ENCODE measurements at regions not wholly inside any gene's neighbourhood (a gene's known extent, or its start where the extent isn't known, plus 50 kb on each side); places are given as distances from the start of the nearest gene placed in this dataset.

DNA sequence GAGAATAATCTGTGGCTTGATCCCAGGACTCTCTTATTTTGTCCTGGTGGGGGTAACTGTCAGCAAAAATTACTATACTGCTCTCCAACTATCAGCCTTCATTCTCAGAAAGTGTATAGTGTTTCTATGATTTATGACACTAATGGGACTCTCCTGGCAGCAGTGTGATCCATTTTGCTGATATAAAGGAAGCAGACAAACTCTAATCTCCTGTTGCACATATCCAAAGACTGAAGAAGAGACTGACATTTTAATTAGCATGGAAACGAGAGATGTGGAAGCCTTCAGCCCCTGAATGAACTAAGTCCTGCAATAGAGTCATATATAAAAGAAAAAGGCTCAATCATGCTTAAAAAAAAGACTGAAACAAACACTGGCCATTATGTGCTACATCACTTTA is 127.8 kb upstream of the SSTR1 start:
- TF ChIP-seq, protein P1, sequence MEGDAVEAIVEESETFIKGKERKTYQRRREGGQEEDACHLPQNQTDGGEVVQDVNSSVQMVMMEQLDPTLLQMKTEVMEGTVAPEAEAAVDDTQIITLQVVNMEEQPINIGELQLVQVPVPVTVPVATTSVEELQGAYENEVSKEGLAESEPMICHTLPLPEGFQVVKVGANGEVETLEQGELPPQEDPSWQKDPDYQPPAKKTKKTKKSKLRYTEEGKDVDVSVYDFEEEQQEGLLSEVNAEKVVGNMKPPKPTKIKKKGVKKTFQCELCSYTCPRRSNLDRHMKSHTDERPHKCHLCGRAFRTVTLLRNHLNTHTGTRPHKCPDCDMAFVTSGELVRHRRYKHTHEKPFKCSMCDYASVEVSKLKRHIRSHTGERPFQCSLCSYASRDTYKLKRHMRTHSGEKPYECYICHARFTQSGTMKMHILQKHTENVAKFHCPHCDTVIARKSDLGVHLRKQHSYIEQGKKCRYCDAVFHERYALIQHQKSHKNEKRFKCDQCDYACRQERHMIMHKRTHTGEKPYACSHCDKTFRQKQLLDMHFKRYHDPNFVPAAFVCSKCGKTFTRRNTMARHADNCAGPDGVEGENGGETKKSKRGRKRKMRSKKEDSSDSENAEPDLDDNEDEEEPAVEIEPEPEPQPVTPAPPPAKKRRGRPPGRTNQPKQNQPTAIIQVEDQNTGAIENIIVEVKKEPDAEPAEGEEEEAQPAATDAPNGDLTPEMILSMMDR (IDR thresholded peaks at IDR 0.05; ENCODE audit: insufficient read depth, low read length, poor library complexity, severe bottlenecking): no peak
- Histone ChIP-seq H3K36me3 (ENCODE audit: control insufficient read depth, insufficient read depth, low read length) (no peaks in the 10 kb centered on the region), H3K27me3 (ENCODE audit: control insufficient read depth, insufficient read depth, low read length) (no peaks in the 10 kb centered on the region), H3K4me3 (ENCODE audit: low read depth, low read length) (no peak overlapping the region)
- DNase-seq (ENCODE audit: low read depth): no peak

DNA sequence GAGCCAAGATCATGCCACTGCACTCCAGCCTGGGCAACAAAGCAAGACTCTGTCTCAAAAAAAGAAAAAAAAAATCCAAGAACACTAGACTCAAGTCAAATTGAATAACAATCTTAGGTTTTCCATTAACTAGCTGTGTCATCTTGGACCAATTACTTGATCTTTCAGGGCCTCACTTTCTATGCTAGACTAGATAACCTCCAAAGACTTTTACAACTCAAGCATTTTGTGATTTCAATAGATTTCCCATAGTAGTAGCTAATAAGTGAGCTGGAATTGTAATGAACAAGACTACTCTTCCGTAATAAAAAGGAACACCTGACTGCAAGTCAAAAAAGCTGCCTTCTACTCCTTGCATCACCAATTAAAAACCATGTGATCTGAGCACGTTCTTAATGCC is 127.0 kb upstream of the SSTR1 start:
- Histone ChIP-seq H3K36me3 (ENCODE audit: control insufficient read depth, insufficient read depth, low read length) (no peaks in the 10 kb centered on the region), H3K4me3 (ENCODE audit: low read depth, low read length) (no peak overlapping the region), H3K27me3 (ENCODE audit: control insufficient read depth, insufficient read depth, low read length) (no peaks in the 10 kb centered on the region)
- TF ChIP-seq, protein P1 (IDR thresholded peaks at IDR 0.05; ENCODE audit: insufficient read depth, low read length, poor library complexity, severe bottlenecking): no peak
- DNase-seq (ENCODE audit: low read depth): no peak

DNA sequence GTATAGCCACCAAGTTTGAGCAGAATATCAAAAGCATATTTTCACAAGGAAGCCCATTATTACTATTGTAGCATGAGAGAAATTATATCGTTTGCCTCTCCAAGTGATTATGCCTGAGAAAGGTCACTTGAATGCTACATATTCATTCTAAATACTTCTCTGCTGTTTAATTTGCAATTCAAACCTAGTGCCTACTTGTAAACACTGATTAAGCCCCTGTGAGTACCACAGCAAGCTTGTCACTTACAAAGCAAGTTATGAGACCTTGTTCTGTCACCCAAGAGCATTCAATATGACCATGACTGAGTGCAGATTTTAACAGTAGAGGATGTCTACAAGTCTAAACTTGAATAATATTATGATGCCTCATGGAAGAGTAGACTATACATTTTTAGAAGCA is 124.7 kb upstream of the SSTR1 start:
- no peak for DNase-seq (ENCODE audit: low read depth)
- Histone ChIP-seq H3K36me3 (ENCODE audit: control insufficient read depth, insufficient read depth, low read length) (no peaks in the 10 kb centered on the region), H3K4me3 (ENCODE audit: low read depth, low read length) (no peak overlapping the region), H3K27me3 (ENCODE audit: control insufficient read depth, insufficient read depth, low read length) (no peaks in the 10 kb centered on the region)
- TF ChIP-seq, protein P1 (IDR thresholded peaks at IDR 0.05; ENCODE audit: insufficient read depth, low read length, poor library complexity, severe bottlenecking): no peak

DNA sequence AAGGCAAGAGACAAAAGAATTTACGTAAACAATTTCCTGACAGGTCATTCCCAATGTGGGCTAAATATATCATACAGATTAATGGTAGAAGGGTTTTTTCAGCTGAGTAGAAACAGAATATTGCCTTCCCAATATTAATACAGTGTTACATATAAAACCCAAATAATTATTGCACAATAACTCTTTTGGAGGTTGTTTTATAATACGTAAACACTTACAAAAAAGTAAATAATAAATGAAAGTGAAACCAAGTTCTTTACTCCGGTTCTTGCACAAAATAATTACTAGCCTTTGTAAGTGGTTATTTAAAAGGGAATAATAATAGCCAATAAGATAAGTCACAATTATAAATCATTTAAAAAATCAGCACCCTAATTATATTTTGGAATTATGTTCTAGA is 118.6 kb upstream of the SSTR1 start:
- TF ChIP-seq, protein P1 (IDR thresholded peaks at IDR 0.05; ENCODE audit: insufficient read depth, low read length, poor library complexity, severe bottlenecking): no peak
- DNase-seq (ENCODE audit: low read depth): no peak
- Histone ChIP-seq H3K27me3 (ENCODE audit: control insufficient read depth, insufficient read depth, low read length) (no peaks in the 10 kb centered on the region), H3K4me3 (ENCODE audit: low read depth, low read length) (no peak overlapping the region), H3K36me3 (ENCODE audit: control insufficient read depth, insufficient read depth, low read length) (no peaks in the 10 kb centered on the region)

DNA sequence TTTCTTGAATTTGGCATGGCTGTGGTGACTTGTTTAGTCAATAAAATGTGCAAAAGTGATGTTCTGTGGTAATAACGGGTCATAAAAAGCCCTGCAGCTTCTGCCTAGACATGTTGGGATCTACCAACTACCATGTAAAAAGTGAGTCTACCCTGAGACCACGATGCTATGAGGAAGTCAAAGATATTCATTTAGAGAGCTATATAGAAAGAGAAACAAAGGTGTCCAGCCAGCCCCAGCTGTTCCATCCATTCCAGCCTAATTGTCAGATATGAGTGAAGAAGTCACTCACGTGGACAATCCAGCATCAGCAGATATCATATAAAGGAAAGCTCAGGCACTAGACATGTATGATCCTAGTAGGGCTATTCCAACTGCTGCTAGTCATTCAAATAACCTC is 117.2 kb upstream of the SSTR1 start:
- TF ChIP-seq, protein P1 (IDR thresholded peaks at IDR 0.05; ENCODE audit: insufficient read depth, low read length, poor library complexity, severe bottlenecking): no peak
- Histone ChIP-seq H3K27me3 (ENCODE audit: control insufficient read depth, insufficient read depth, low read length) (no peaks in the 10 kb centered on the region), H3K36me3 (ENCODE audit: control insufficient read depth, insufficient read depth, low read length) (no peaks in the 10 kb centered on the region), H3K4me3 (ENCODE audit: low read depth, low read length) (no peak overlapping the region)
- no peak for DNase-seq (ENCODE audit: low read depth)

DNA sequence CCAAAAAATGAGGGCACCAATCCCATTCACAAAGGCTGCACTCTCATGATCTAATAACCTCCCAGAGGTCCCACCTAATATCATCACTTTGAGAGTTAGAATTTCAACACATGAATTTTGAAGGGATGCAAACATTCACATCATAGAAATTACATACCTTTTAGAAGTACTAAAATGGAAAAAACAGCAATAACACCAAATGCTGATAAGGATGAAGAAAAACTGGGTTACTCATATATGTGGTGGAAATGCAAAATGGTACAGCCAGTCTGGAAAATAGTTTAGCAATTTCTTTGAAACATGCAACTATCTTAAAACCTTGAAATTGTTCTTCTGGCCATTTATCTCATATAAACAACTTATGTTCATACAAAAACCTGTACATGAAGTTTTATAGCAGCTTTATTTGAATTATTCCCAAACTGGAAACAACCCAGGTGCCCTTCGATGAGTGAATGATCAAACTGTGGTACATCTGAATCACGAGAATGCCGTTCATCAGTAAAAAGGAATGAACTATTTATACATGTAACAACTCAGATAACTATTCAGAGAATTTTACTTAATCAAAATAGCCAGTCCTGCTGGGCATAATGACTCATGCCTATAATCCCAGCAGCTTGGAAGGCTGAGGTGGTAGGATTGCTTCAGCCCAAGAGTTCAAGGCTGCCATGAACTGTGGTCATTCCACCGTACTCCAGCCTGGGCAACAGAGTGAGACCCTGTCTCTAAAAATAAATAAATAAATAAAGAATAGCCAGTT is 109.4 kb upstream of the SSTR1 start:
- DNase-seq (ENCODE audit: low read depth): no peak

More for the DNA sequence above, 109.4 kb upstream of the SSTR1 start:
- TF ChIP-seq, protein P1 (IDR thresholded peaks at IDR 0.05; ENCODE audit: insufficient read depth, low read length, poor library complexity, severe bottlenecking): no peak
- Histone ChIP-seq H3K27me3 (ENCODE audit: control insufficient read depth, insufficient read depth, low read length) (no peaks in the 10 kb centered on the region), H3K4me3 (ENCODE audit: low read depth, low read length) (no peak overlapping the region), H3K36me3 (ENCODE audit: control insufficient read depth, insufficient read depth, low read length) (no peaks in the 10 kb centered on the region)

Measured in kidney epithelial cell (primary cell).